Right ventricle myocardium inferior (tissue), 1 donor: ENCODE measurements at regions not wholly inside any gene's neighbourhood (a gene's known extent, or its start where the extent isn't known, plus 50 kb on each side); places are given as distances from the start of the nearest gene placed in this dataset.

Experiments used
- ATAC-seq: fragments of 200-7000 bp; cut with Tn5 transposase; one replicate; pipeline ENCODE4 v1.9.1; 2020; ENCODE audit warnings: mild to moderate bottlenecking, moderate library complexity
- DNase-seq: peaks from one replicate; pipeline ENCODE4 v3.0.0; 2021; ENCODE audit errors: missing footprints
- intact Hi-C: fragments of 100-400 bp; cut with DNase I; formaldehyde crosslinking; loops from one replicate; pipeline ENCODE4 v1.11.0; 2022
- donor health status: DM: no; HTN: yes; CAD: no; lungs with severe emphysema.

GRCh38 chr3:66136597-66136996 is 84.2 kb upstream of the SLC25A26 start:
- no peak for DNase-seq
- ATAC-seq = no peak
- intact Hi-C loops = loop anchor here (5.0 kb wide), 1 partner anchor 99 kb away; the partner anchor contains the start of gene MAGI1

GRCh38 chr3:66133853-66134445 is 86.9 kb upstream of the SLC25A26 start:
- no peak for DNase-seq
- no peak for ATAC-seq
- intact Hi-C loops = no loop called here

GRCh38 chr3:66133050-66133757 is 87.6 kb upstream of the SLC25A26 start:
- ATAC-seq (no peak), DNase-seq (no peak)
- intact Hi-C loops = no loop called here

- no peak for DNase-seq
- intact Hi-C loops = no loop called here
- ATAC-seq = no peak
Observed at GRCh38 chr3:66128623-66129022, 89.9 kb upstream of the MAGI1 start.

GRCh38 chr3:66121318-66121717 is 82.6 kb upstream of the MAGI1 start:
- intact Hi-C loops = no loop called here
- peak; percentile 64 for DNase-seq
- no peak for ATAC-seq

GRCh38 chr3:66115858-66116654 is 77.3 kb upstream of the MAGI1 start:
- intact Hi-C loops = no loop called here
- ATAC-seq (peak; percentile 78), DNase-seq (no peak)

- intact Hi-C loops = no loop called here
- DNase-seq = no peak
- ATAC-seq = no peak
Observed at GRCh38 chr3:66113542-66113941, 74.8 kb upstream of the MAGI1 start.

GRCh38 chr3:66110840-66111239 is 72.1 kb upstream of the MAGI1 start:
- ATAC-seq (no peak), DNase-seq (no peak)
- intact Hi-C loops = no loop called here

GRCh38 chr3:66107855-66108254 is 69.1 kb upstream of the MAGI1 start:
- intact Hi-C loops = no loop called here
- ATAC-seq (no peak), DNase-seq (no peak)

- no peak for ATAC-seq
- DNase-seq = no peak
- intact Hi-C loops = no loop called here
Observed at GRCh38 chr3:66106788-66107187, 68.1 kb upstream of the MAGI1 start.

GRCh38 chr3:66104535-66104934 is 65.8 kb upstream of the MAGI1 start:
- intact Hi-C loops = no loop called here
- DNase-seq = no peak
- ATAC-seq = no peak

- ATAC-seq (no peak), DNase-seq (no peak)
- intact Hi-C loops = no loop called here
Observed at GRCh38 chr3:66103729-66104128, 65.0 kb upstream of the MAGI1 start.

GRCh38 chr3:66101901-66102300 is 63.2 kb upstream of the MAGI1 start:
- intact Hi-C loops = no loop called here
- no peak for DNase-seq
- ATAC-seq = no peak

- DNase-seq (no peak), ATAC-seq (no peak)
- intact Hi-C loops = no loop called here
Observed at GRCh38 chr3:66099541-66100065, 60.9 kb upstream of the MAGI1 start.

GRCh38 chr3:66098436-66098835 is 59.7 kb upstream of the MAGI1 start:
- intact Hi-C loops = no loop called here
- ATAC-seq (no peak), DNase-seq (no peak)

- intact Hi-C loops = no loop called here
- DNase-seq (no peak), ATAC-seq (no peak)
Observed at GRCh38 chr3:66097647-66098046, 58.9 kb upstream of the MAGI1 start.

GRCh38 chr3:66095295-66096001 is 56.7 kb upstream of the MAGI1 start:
- no peak for ATAC-seq
- intact Hi-C loops = no loop called here
- no peak for DNase-seq

- DNase-seq (no peak), ATAC-seq (no peak)
- intact Hi-C loops = no loop called here
Observed at GRCh38 chr3:66093981-66094380, 55.3 kb upstream of the MAGI1 start.
